WTC11 (cell line): ENCODE measurements at regions not wholly inside any gene's neighbourhood (a gene's known extent, or its start where the extent isn't known, plus 50 kb on each side); places are given as distances from the start of the nearest gene placed in this dataset.

Experiments used
- ATAC-seq: fragments of 200-7000 bp; cut with Tn5 transposase; 2 replicates; pipeline ENCODE4 v1.10.0; 2021; ENCODE audit warnings: mild to moderate bottlenecking, moderate library complexity
- CTCF ChIA-PET: fragments of 300-600 bp; sonication (Branson Sonifier 250); formaldehyde crosslinking; loops from one replicate; lab custom pipeline; 2021; ENCODE audit warnings: antibody characterized with exemption; lab: Charles Lee
- POLR2A ChIA-PET: fragments of 350-600 bp; sonication (Branson Sonifier 250); formaldehyde crosslinking; loops from one replicate; lab custom pipeline; 2021; ENCODE audit warnings: antibody characterized with exemption; lab: Charles Lee
- DNase-seq: peaks from one replicate; pipeline ENCODE4 v3.0.0; 2021; ENCODE audit warnings: low spot score
- H3K27ac Mint-ChIP-seq: 2 replicates; pipeline ENCODE4 v1.8.0; 2021; ENCODE audit warnings: mixed read lengths
- H3K27me3 Mint-ChIP-seq: 2 replicates; pipeline ENCODE4 v1.8.0; 2021; ENCODE audit warnings: low read depth, mild to moderate bottlenecking, moderate library complexity, mixed read lengths
- H3K36me3 Mint-ChIP-seq: 2 replicates; pipeline ENCODE4 v1.8.0; 2021; ENCODE audit warnings: mixed read lengths
- H3K4me1 Mint-ChIP-seq: 2 replicates; pipeline ENCODE4 v1.8.0; 2022; ENCODE audit warnings: mixed read lengths
- H3K4me3 Mint-ChIP-seq: 2 replicates; pipeline ENCODE4 v1.8.0; 2021; ENCODE audit warnings: mild to moderate bottlenecking, moderate library complexity, mixed read lengths
- H3K9me3 Mint-ChIP-seq: 2 replicates; pipeline ENCODE4 v1.8.0; 2021; ENCODE audit warnings: mixed read lengths
- ELF4 ChIP-seq: sonication (generic); formaldehyde crosslinking; IDR thresholded peaks from 2 replicates; pipeline ENCODE4 v1.8.1; 2022; ENCODE audit warnings: low read depth, mild to moderate bottlenecking, moderate library complexity, missing genetic modification reagents
- EMX1 ChIP-seq: fragments of 250-450 bp; sonication (Bioruptor Pico); IDR thresholded peaks from 2 replicates; pipeline ENCODE4 v1.8.0; 2021; ENCODE audit warnings: mild to moderate bottlenecking
- ETV6 ChIP-seq: sonication (generic); formaldehyde crosslinking; IDR thresholded peaks from 2 replicates; pipeline ENCODE4 v1.8.1; 2022; ENCODE audit warnings: mild to moderate bottlenecking, missing genetic modification reagents
- HMGA2 ChIP-seq: fragments of 250-450 bp; sonication (Bioruptor Pico); IDR thresholded peaks from 2 replicates; pipeline ENCODE4 v1.4.0; 2021; ENCODE audit warnings: mild to moderate bottlenecking, moderate library complexity
- MAX ChIP-seq: sonication (generic); formaldehyde crosslinking; IDR thresholded peaks from 2 replicates; pipeline ENCODE4 v1.8.0; 2022; ENCODE audit warnings: mild to moderate bottlenecking, missing genetic modification reagents
- NFATC4 ChIP-seq: fragments of 250-450 bp; sonication (Bioruptor Pico); IDR thresholded peaks from 2 replicates; pipeline ENCODE4 v1.9.0; 2021; ENCODE audit warnings: mild to moderate bottlenecking
- NFYB ChIP-seq: sonication (generic); formaldehyde crosslinking; conservative IDR thresholded peaks from 2 replicates; pipeline ENCODE4 v1.8.0; 2022; ENCODE audit warnings: low read depth, missing genetic modification reagents
- NR2C2 ChIP-seq: sonication (generic); formaldehyde crosslinking; IDR thresholded peaks from 2 replicates; pipeline ENCODE4 v1.8.0; 2022; ENCODE audit warnings: mild to moderate bottlenecking, missing genetic modification reagents
- NR3C1 ChIP-seq: sonication (generic); formaldehyde crosslinking; conservative IDR thresholded peaks from 2 replicates; pipeline ENCODE4 v1.8.1; 2023; ENCODE audit warnings: low read depth, mild to moderate bottlenecking, missing genetic modification reagents
- PRRX2 ChIP-seq: fragments of 250-450 bp; sonication (Bioruptor Pico); IDR thresholded peaks from 2 replicates; pipeline ENCODE4 v1.8.0; 2021; ENCODE audit warnings: mild to moderate bottlenecking
- RELA ChIP-seq: sonication (generic); formaldehyde crosslinking; IDR thresholded peaks from 2 replicates; pipeline ENCODE4 v1.8.1; 2022; ENCODE audit warnings: missing genetic modification reagents, mild to moderate bottlenecking, borderline replicate concordance
- SMAD3 ChIP-seq: sonication (generic); formaldehyde crosslinking; IDR thresholded peaks from 2 replicates; pipeline ENCODE4 v1.8.0; 2022; ENCODE audit warnings: missing genetic modification reagents, mild to moderate bottlenecking, borderline replicate concordance
- TEAD1 ChIP-seq: sonication (generic); formaldehyde crosslinking; IDR thresholded peaks from 2 replicates; pipeline ENCODE4 v1.8.0; 2022; ENCODE audit warnings: mild to moderate bottlenecking, missing genetic modification reagents
- ZNF138 ChIP-seq: sonication (generic); formaldehyde crosslinking; conservative IDR thresholded peaks from 2 replicates; pipeline ENCODE4 v1.8.1; 2022; ENCODE audit warnings: mild to moderate bottlenecking, moderate library complexity, missing genetic modification reagents
- ZNF263 ChIP-seq: sonication (generic); formaldehyde crosslinking; IDR thresholded peaks from 2 replicates; pipeline ENCODE4 v1.8.1; 2022; ENCODE audit warnings: low read depth, mild to moderate bottlenecking, moderate library complexity, missing genetic modification reagents
- TF ChIP-seq, protein P1 (sequence below): fragments of 250-450 bp; sonication (Bioruptor Pico); IDR thresholded peaks from 2 replicates; pipeline ENCODE4 v1.9.0; 2021; ENCODE audit warnings: moderate library complexity, mild to moderate bottlenecking, inconsistent platforms, borderline replicate concordance
- TF ChIP-seq, protein P2 (sequence below): sonication (generic); formaldehyde crosslinking; IDR thresholded peaks from 2 replicates; pipeline ENCODE4 v1.8.0; 2022; ENCODE audit warnings: mild to moderate bottlenecking, missing genetic modification reagents
- TF ChIP-seq, protein P3 (sequence below): sonication (generic); formaldehyde crosslinking; IDR thresholded peaks from 2 replicates; pipeline ENCODE4 v1.8.1; 2022; ENCODE audit warnings: low read depth, missing genetic modification reagents, borderline replicate concordance
- TF ChIP-seq, protein P4 (sequence below): fragments of 250-450 bp; sonication (Bioruptor Pico); IDR thresholded peaks from 2 replicates; pipeline ENCODE4 v2.1.2; 2022; ENCODE audit warnings: mild to moderate bottlenecking, moderate library complexity
- TF ChIP-seq, protein P5 (sequence below): sonication (generic); formaldehyde crosslinking; conservative IDR thresholded peaks from 2 replicates; pipeline ENCODE4 v1.8.1; 2023; ENCODE audit warnings: mild to moderate bottlenecking, low read depth, missing genetic modification reagents, moderate library complexity

- CTCF ChIA-PET = interaction anchor here (1.1 kb wide), 1 partner anchor 17 kb away, joined by 4 read pairs; no protein-coding TSS in a partner anchor
- Mint-ChIP-seq H3K4me3 (no peak overlapping the region), H3K27ac (no peak overlapping the region), H3K36me3 (peaks cover 17% of the 10 kb centered on the region)
- POLR2A ChIA-PET = no interaction called here
- TF ChIP-seq ZNF263 (CRISPR knock-in tag) (no peak), ETV6 (CRISPR knock-in tag) (no peak), MAX (no peak), NFYB (CRISPR knock-in tag) (no peak), NFATC4 (CRISPR knock-in tag) (no peak), PRRX2 (no peak), ELF4 (CRISPR knock-in tag) (no peak), NR2C2 (CRISPR knock-in tag) (no peak), RELA (CRISPR knock-in tag) (no peak), ZNF138 (CRISPR knock-in tag) (no peak), TEAD1 (no peak)
- TF ChIP-seq, protein P1, sequence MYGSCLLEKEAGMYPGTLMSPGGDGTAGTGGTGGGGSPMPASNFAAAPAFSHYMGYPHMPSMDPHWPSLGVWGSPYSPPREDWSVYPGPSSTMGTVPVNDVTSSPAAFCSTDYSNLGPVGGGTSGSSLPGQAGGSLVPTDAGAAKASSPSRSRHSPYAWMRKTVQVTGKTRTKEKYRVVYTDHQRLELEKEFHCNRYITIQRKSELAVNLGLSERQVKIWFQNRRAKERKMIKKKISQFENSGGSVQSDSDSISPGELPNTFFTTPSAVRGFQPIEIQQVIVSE (CRISPR knock-in tag) = no peak
- TF ChIP-seq, protein P2, sequence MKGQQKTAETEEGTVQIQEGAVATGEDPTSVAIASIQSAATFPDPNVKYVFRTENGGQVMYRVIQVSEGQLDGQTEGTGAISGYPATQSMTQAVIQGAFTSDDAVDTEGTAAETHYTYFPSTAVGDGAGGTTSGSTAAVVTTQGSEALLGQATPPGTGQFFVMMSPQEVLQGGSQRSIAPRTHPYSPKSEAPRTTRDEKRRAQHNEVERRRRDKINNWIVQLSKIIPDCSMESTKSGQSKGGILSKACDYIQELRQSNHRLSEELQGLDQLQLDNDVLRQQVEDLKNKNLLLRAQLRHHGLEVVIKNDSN (CRISPR knock-in tag) = no peak
- TF ChIP-seq, protein P3, sequence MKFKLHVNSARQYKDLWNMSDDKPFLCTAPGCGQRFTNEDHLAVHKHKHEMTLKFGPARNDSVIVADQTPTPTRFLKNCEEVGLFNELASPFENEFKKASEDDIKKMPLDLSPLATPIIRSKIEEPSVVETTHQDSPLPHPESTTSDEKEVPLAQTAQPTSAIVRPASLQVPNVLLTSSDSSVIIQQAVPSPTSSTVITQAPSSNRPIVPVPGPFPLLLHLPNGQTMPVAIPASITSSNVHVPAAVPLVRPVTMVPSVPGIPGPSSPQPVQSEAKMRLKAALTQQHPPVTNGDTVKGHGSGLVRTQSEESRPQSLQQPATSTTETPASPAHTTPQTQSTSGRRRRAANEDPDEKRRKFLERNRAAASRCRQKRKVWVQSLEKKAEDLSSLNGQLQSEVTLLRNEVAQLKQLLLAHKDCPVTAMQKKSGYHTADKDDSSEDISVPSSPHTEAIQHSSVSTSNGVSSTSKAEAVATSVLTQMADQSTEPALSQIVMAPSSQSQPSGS = no peak
- TF ChIP-seq, protein P4, sequence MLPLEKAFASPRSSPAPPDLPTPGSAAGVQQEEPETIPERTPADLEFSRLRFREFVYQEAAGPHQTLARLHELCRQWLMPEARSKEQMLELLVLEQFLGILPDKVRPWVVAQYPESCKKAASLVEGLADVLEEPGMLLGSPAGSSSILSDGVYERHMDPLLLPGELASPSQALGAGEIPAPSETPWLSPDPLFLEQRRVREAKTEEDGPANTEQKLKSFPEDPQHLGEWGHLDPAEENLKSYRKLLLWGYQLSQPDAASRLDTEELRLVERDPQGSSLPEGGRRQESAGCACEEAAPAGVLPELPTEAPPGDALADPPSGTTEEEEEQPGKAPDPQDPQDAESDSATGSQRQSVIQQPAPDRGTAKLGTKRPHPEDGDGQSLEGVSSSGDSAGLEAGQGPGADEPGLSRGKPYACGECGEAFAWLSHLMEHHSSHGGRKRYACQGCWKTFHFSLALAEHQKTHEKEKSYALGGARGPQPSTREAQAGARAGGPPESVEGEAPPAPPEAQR (CRISPR knock-in tag) = no peak
- TF ChIP-seq, all 79 proteins: peak for 0
- Mint-ChIP-seq H3K4me1 (no peaks in the 10 kb centered on the region), H3K9me3 (peaks cover 26% of the 10 kb centered on the region), H3K27me3 (peaks cover 20% of the 10 kb centered on the region)
- ATAC-seq (no peak), DNase-seq (peak; percentile 5)
Observed at GRCh38 chr4:1490011-1490653, 83.9 kb upstream of the NKX1-1 start.

GRCh38 chr4:1489639-1489995 lies 83.4 kb upstream of the NKX1-1 start:
- Mint-ChIP-seq H3K9me3 (peaks cover 31% of the 10 kb centered on the region), H3K36me3 (peaks cover 17% of the 10 kb centered on the region), H3K4me3 (no peak overlapping the region), H3K27me3 (peaks cover 26% of the 10 kb centered on the region), H3K4me1 (no peaks in the 10 kb centered on the region), H3K27ac (no peak overlapping the region)
- ChIA-PET POLR2A (no interaction called here), CTCF (interaction anchor here (1.1 kb wide), 1 partner anchor 18 kb away, joined by 4 read pairs; no protein-coding TSS in a partner anchor)
- TF ChIP-seq ZNF263 (CRISPR knock-in tag) (no peak), NR2C2 (CRISPR knock-in tag) (0 out of 2 replicates have a peak, but pooled peaks have one; percentile 25), SMAD3 (CRISPR knock-in tag) (no peak), MAX (no peak), NR3C1 (CRISPR knock-in tag) (no peak), HMGA2 (no peak), EMX1 (no peak), ZNF138 (CRISPR knock-in tag) (no peak)
- TF ChIP-seq, protein P5, sequence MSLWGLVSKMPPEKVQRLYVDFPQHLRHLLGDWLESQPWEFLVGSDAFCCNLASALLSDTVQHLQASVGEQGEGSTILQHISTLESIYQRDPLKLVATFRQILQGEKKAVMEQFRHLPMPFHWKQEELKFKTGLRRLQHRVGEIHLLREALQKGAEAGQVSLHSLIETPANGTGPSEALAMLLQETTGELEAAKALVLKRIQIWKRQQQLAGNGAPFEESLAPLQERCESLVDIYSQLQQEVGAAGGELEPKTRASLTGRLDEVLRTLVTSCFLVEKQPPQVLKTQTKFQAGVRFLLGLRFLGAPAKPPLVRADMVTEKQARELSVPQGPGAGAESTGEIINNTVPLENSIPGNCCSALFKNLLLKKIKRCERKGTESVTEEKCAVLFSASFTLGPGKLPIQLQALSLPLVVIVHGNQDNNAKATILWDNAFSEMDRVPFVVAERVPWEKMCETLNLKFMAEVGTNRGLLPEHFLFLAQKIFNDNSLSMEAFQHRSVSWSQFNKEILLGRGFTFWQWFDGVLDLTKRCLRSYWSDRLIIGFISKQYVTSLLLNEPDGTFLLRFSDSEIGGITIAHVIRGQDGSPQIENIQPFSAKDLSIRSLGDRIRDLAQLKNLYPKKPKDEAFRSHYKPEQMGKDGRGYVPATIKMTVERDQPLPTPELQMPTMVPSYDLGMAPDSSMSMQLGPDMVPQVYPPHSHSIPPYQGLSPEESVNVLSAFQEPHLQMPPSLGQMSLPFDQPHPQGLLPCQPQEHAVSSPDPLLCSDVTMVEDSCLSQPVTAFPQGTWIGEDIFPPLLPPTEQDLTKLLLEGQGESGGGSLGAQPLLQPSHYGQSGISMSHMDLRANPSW (CRISPR knock-in tag) = no peak
- DNase-seq = peak; percentile 7
- no peak for ATAC-seq
